GM18858 (cell line): ENCODE measurements at regions not wholly inside any gene's neighbourhood (a gene's known extent, or its start where the extent isn't known, plus 50 kb on each side); places are given as distances from the start of the nearest gene placed in this dataset.
"Not testable (repeated sequence)": the region's sequence is repeated elsewhere in the genome, so short reads cannot be mapped to it uniquely, and the experiment has no call there.

ENCODE experiments used
- ATAC-seq: cut with Tn5 transposase; IDR thresholded peaks from one replicate; pipeline ENCODE4 v1.9.1; 2021; ENCODE audit not compliant: unreplicated experiment

DNA sequence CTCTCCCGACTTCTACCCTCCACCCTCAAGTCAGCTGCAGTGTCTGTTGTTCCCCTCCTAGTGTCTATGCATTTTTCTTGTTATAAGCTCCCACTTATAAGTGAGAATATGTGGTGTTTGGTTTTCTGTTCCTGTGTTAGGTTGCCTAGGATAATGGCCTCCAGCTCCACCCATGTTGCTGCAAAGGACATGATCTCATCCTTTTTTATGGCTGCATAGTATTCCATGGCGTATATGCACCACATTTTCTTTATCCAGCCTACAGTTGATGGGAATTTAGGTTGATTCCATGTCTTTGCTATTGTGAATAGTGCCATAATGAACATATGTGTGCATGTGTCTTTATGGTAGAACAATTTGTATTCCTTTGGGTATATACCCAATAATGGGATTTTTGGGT is 80.7 kb downstream of the SPTSSA start:
- ATAC-seq = not testable (repeated sequence)

GRCh38 chr14:34380471-34380845 is 81.6 kb downstream of the SPTSSA start:
- no peak for ATAC-seq

DNA sequence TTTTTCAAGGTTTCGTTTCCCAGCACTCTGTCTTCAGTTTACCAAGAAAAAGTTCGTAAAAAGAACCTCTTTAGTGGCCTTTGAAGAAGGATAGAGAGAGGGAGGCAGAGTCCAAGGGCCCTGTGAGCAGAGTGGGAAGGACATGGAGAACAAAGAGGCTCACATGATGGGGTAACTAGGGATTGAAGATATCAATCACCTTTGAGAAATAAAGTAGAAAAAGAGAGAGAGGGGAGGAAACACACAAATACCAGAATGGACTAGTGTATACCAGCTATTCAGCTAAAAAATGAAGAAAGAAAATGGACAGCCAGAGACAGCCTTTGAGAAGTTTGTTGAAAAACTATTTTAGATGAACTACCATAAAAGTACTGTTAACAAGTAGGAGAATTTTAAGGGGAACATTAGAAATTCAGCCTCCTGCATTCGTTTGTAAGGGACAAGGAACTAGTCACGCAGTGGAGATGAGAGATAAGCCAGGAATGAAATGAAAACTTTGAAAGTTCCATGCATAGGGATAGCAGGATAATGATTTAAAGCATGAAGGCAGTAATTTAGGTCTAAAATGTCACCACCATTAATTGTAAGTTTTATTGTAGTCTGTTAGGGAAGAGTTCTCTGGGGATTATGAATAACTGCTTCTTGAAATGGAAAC is 82.1 kb downstream of the SPTSSA start:
- ATAC-seq = no peak

DNA sequence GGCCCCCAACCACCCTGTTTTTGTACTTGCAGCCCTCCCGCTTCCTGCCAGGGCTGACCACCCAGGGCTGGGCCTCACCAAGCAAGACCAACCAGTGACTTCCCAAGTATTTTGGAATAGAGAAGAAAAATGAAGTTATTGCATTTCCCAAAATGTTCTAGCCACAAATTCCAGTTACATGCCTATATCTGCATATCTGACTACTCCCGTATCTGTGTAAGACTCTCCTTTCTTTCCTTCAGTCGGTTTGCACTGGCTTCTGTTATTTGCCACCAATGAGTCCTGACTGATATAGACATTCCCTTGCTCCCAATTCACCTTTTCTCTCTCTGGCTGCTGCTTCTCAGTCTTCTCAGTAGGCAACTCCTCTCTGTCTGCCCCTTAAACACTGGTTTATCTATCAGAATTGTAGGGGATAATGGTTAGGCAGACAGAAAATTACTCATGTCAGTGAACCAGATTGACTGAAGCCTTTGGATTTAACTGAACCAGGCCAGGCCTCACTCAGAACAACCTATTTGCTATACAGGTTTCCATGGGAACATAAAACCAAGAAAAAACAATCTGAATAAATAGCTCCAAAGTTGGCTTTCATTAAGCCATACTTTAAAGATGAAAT is 85.3 kb downstream of the SPTSSA start:
- ATAC-seq = no peak

DNA sequence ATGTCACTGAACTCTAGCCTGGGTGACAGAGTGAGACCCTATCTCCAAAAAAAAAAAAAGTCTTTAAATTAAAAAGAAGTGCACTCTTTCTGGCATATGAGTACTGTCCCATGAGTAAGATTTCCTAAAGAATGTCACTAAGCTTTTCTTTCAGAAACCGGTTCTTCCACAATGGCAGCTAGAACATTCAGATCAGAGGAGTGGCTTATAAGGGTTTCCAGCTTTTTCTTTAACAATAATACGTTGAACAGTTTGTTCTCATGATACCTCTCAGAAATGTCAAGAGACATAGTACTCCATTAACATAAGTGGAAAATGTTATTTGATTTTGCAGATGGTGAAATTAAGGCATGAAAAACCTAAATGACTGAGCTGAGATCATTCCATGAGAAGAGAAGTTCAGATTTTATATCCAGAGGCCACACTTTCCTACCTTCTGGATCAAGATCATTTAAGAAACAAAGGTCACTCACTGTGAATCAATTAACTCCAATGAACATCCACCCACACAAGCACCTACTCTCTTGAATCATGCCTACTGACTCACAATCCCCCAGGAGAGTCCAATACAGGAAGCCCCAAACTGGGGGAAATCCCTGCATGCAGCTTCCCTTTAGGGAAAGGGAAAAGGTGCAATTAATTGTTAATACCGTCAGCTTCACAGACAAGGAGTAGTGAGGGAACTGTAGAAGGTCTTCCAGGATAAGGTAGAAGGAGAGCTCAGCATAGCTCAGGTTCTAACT is 86.9 kb downstream of the SPTSSA start:
- no peak for ATAC-seq

GRCh38 chr14:34373191-34373590 is 88.8 kb downstream of the SPTSSA start:
- ATAC-seq = no peak

- ATAC-seq = no peak
Observed at GRCh38 chr14:34372786-34373185, 89.3 kb downstream of the SPTSSA start.

DNA sequence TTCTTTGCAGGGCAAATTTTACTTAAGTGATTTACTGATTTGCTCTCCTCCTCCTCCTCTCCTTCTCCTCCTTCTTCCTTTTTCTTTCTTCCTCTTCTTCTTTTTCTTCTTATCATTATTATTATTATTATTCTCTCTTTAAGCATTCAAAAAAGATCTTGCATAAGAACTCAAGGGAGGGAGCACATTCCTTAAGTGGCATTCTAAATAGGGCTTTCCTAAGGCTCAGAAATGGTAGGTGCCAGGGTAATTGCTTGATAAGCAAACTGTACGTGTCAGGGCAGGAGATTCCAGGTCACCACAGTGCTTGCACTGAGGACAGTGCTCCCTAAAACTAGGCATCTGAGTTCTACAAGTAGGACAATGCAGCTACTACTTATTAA is 92.4 kb downstream of the SPTSSA start:
- no peak for ATAC-seq

DNA sequence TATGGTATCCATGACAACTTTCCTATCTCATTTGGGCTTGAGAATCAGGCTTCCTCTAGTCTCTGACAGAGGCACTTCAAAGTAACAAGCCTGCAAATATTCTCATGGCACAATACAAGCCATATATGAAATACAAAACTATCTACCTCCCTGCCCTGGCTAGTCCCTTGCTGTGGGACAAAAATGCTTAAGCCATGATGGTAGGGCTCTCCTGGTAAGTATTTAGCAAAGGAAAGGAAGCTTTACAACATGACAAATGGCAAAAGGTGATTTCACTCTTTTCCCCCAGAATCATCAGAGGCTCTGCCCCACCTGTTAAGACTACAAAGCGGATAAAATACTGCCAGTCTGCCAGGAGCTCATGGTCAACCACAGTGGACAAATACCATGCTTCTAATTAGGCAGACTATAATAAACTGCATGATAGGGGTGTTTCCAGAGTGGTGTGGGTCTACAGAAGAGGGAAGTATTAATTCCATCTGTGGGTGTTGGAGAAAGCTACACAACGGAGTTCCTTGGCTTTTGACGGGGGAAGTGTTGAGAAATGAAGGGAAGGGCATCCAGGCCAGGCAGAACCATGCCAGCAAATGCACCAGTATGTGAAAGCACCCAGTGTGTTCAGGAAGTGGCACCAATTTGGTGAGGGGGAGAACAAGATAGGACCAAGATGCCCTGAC is 92.9 kb downstream of the SPTSSA start:
- ATAC-seq = no peak

DNA sequence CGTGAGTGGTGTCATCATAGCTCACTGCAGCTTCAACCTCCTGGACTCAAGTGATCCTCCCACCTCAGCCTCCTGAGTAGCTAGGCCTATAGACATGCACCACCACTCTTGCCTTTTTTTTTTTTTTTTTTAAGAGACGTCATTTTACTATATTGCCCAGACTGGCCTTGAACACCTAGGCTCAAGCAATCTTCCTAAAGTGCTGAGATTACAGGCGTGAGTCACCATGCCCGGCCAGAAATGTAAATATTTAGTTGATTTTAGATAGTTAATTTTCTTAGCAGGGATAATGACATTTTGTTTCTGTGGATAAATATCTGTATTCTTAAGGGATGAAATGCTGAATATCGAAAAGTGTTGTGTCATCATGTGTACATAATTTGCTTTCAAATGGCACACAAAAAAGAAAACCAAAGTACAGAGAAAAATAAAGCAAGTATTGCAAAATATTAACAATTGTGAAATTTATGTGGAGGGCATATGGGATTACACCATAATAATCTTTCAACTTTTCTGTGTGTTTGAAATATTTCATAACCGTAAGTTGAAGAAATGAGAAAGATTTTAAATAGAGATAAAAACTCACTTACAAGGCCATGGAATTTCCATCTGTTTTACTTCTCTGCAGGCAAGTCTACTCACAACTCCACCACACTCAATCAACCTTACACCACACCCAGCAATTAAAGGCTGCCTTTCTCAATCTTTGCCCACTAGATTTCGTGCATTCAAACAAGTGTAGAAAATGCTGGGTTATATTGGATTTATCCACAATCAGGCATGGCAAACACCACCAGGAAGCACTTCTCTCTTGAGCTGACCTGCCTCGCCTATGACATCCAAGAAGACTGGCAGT is 93.7 kb downstream of the SPTSSA start:
- ATAC-seq = no peak

GRCh38 chr14:34365309-34365915 is 96.6 kb downstream of the SPTSSA start:
- no peak for ATAC-seq

DNA sequence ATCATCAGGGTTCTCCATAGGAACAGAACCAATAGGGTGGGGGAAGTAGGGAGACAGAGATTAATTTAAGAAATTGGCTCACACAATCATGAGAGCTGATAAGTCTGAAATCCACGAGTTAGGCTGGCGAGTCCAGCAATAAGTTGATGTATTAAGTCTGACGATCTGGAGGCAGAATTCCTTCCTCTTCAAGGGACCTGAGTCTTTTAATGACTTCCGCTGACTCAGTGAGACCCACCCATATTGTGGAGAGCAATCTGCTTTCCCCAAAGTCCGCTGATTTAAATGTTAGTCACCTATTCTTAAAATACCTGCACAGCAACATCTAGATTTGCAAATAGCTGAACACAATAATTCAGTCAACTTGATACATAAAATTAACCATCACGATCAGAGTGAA is 97.8 kb downstream of the SPTSSA start:
- no peak for ATAC-seq

DNA sequence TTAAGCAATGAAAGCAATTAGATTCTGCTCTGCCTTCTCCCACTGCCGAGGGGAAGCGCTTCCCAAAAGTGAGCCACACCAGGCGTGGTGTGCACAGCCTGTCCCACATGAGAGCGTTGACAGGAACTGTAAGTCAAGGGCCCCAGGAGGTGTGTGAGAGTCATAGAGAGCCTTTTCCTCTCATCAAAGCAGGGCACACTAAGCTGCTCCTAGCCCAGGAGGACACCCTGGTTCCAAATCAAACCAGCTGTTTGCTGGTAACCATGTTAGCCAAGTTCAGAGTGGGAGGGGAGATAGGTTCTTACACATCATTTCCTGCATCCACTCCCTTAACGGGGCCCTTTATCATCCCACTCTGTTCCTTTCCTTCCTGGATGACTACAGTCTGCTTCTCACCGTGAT is 98.3 kb downstream of the SPTSSA start:
- no peak for ATAC-seq

DNA sequence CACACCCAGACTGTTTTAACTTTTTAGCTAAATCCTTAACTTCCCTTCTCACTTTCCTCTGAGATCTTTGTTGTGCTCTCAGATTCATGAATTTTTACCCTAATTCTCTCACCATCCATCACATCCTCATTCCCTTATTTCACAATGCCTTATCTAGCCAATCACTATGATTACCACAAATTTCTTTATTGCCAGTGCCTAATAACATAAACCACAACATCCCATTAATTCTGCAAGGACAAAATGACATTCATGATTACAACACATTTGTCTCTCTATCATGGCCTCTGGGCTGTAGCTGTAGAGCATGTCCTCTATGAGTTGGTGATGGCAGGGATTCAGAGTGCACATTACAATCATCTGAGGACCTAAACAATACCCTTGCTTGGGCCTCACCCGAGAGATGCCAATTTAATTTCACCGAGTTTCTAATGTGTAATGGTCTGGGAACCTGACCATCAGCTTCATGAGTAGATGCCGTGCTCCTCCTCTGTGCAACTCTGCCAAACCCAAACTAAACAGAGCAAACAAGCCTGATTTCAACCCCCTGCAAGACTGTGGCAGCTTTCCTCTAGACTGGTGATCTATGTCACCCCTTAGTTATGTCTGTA is 99.3 kb downstream of the SPTSSA start:
- no peak for ATAC-seq

DNA sequence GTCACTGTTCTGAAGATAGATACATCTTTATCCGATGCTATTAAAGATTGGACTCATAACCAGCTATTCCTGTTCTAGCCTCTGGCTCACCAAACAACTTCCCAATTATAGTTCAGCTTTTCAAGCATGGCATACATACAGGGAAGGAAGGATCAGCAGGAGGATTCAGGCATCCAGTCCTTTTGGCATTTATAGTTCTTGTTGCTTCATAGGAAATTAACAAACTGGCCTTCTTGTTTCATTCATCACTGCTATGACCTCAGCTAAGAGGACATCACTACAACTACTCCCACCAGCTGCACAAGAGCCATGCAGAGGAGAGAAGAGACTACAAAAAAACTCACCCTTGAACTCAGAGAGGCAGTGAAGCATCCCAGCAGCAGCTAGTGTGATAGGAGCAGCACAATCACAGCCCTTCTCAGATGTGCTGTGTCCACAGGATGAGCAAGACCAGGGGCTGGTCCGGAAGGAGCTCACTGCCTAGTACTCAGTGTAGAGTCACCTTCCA is 100.5 kb downstream of the SPTSSA start:
- no peak for ATAC-seq

GRCh38 chr14:34359420-34360117 is 102.5 kb downstream of the SPTSSA start:
- no peak for ATAC-seq

DNA sequence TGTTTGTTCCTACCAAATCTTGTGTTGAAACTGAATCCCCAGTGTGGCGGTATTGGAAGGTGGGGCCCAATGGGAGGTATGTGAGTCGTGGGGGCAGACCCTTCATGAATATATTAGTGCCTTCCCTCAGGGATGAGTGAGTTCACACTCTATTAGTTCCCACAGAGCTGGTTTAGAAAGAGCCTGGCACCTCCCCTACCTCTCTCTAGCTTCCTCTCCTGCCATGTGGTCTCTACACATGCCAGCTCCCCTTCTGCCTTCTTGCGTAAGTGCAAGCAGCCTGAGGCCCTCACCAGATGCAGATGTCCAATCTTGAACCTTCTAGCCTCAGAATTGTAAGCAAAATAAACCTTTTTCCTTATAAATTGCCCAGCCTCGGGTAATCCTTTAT is 105.8 kb downstream of the SPTSSA start:
- ATAC-seq = no peak

- no peak for ATAC-seq
Observed at GRCh38 chr14:34355584-34356263, 106.3 kb downstream of the SPTSSA start.

DNA sequence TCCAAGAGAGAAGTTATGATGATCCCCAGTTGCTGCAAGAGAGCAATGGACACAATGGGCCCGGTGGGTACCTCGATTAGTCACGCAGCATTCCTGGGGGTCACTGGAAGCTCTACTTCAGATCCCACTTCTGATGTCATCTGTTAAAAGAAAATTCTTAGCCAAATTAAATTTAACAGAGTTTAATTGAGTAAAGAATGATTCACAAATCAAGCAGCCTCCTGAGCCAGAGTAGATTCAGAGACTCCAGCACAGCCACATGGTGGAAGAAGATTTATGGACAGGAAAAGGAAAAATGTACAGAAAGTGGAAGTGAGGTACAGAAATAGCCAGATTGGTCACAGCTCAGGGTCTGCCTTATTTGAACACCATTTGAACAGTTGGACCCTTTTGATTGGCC is 107.5 kb downstream of the SPTSSA start:
- no peak for ATAC-seq
